PC-3 (cell line): ENCODE measurements at regions not wholly inside any gene's neighbourhood (a gene's known extent, or its start where the extent isn't known, plus 50 kb on each side); places are given as distances from the start of the nearest gene placed in this dataset.

Experiments used
- ATAC-seq: fragments of 200-7000 bp; cut with Tn5 transposase; 2 replicates; pipeline ENCODE4 v1.9.1; 2020; ENCODE audit warnings: mild to moderate bottlenecking, moderate library complexity
- BruUV-seq: library from RNA; stranded (reverse); fragments of 400-500 nt; replicated peaks from 2 replicates; lab custom pipeline; 2021; lab: Mats Ljungman, UMichigan
- CTCF ChIA-PET: fragments of 300-600 bp; sonication (Branson Sonifier 250); formaldehyde crosslinking; loops from one replicate; lab custom pipeline; 2022; ENCODE audit warnings: antibody characterized with exemption; lab: Charles Lee
- POLR2A ChIA-PET: fragments of 300-600 bp; sonication (Branson Sonifier 250); formaldehyde crosslinking; loops from one replicate; lab custom pipeline; 2022; ENCODE audit warnings: antibody characterized with exemption; ENCODE audit not compliant: unreplicated experiment; lab: Charles Lee
- DNase-seq: peaks from one replicate; pipeline ENCODE4 v3.0.0-alpha.2; 2015
- H2AFZ ChIP-seq: fragments of 300-600 bp; sonication (generic); 2 replicates; pipeline ENCODE4 v1.6.0; 2016; ENCODE audit warnings: antibody characterized with exemption, low read length
- H3F3A ChIP-seq: fragments of 300-600 bp; sonication (generic); one replicate; pipeline ENCODE4 v1.6.0; 2017; ENCODE audit warnings: antibody characterized with exemption, low read length, control low read depth, mild to moderate bottlenecking; ENCODE audit not compliant: unreplicated experiment
- H3K27ac ChIP-seq: fragments of 300-600 bp; sonication (generic); 2 replicates; pipeline ENCODE4 v1.5.1; 2016; ENCODE audit warnings: mild to moderate bottlenecking, low read length
- H3K27me3 ChIP-seq: fragments of 300-600 bp; sonication (generic); 2 replicates; pipeline ENCODE4 v1.6.1; 2016; ENCODE audit warnings: low read length, mixed read lengths
- H3K36me3 ChIP-seq: fragments of 300-600 bp; sonication (generic); 2 replicates; pipeline ENCODE4 v1.6.1; 2016; ENCODE audit warnings: low read depth, mixed run types, low read length, mixed read lengths
- H3K4me1 ChIP-seq: fragments of 300-600 bp; sonication (generic); 2 replicates; pipeline ENCODE4 v1.5.1; 2016; ENCODE audit warnings: low read length; ENCODE audit not compliant: insufficient read depth
- H3K4me2 ChIP-seq: fragments of 300-600 bp; sonication (generic); 2 replicates; pipeline ENCODE4 v1.6.0; 2016; ENCODE audit warnings: low read length
- H3K4me3 ChIP-seq: fragments of 300-600 bp; sonication (generic); 2 replicates; pipeline ENCODE4 v1.5.1; 2016; ENCODE audit warnings: mild to moderate bottlenecking, low read length, mixed read lengths
- H3K79me2 ChIP-seq: fragments of 300-600 bp; sonication (generic); 2 replicates; pipeline ENCODE4 v1.6.1; 2017; ENCODE audit warnings: low read length, mixed read lengths
- H3K9ac ChIP-seq: fragments of 300-600 bp; sonication (generic); 2 replicates; pipeline ENCODE4 v1.6.0; 2016; ENCODE audit warnings: mild to moderate bottlenecking, low read length
- H3K9me2 ChIP-seq: fragments of 300-600 bp; sonication (generic); replicated peaks from 2 replicates; pipeline ENCODE4 v1.6.1; 2016; ENCODE audit warnings: mixed run types, low read length, mixed read lengths
- H3K9me3 ChIP-seq: fragments of 300-600 bp; sonication (generic); 2 replicates; pipeline ENCODE4 v1.6.1; 2016; ENCODE audit warnings: low read length, mixed read lengths
- H4K20me1 ChIP-seq: fragments of 300-600 bp; sonication (generic); 2 replicates; pipeline ENCODE4 v1.6.1; 2016; ENCODE audit warnings: low read length, mixed read lengths
- CTCF ChIP-seq: fragments of 300-600 bp; sonication (generic); conservative IDR thresholded peaks from 2 replicates; pipeline ENCODE4 v1.5.1; 2017; ENCODE audit warnings: antibody characterized with exemption, low read depth, mild to moderate bottlenecking, low read length
- EZH2 ChIP-seq: fragments of 300-600 bp; sonication (generic); IDR thresholded peaks from one replicate; pipeline ENCODE4 v1.6.1; 2017; ENCODE audit warnings: antibody characterized with exemption, mild to moderate bottlenecking, low read length; ENCODE audit not compliant: unreplicated experiment
- EZH2phosphoT487 ChIP-seq: fragments of 300-600 bp; sonication (generic); IDR thresholded peaks from 2 replicates; pipeline ENCODE4 v1.6.1; 2018; ENCODE audit warnings: mild to moderate bottlenecking, antibody characterized with exemption, low read length, borderline replicate concordance
- intact Hi-C: fragments of 100-400 bp; cut with micrococcal nuclease; formaldehyde crosslinking; loops from 2 replicates; pipeline ENCODE4 v1.9.0; 2023

GRCh38 chr2:43134571-43134889 lies 91.9 kb downstream of the ZFP36L2 start:
- Histone ChIP-seq H3K4me1 (peaks cover 23% of the 10 kb centered on the region), H3K4me3 (no peak overlapping the region), H3K27ac (no peak overlapping the region), H3K9ac (no peak overlapping the region), H3K27me3 (no peaks in the 10 kb centered on the region), H3K79me2 (no peaks in the 10 kb centered on the region), H3F3A (no peaks in the 10 kb centered on the region), H4K20me1 (no peaks in the 10 kb centered on the region), H2AFZ (no peak overlapping the region), H3K36me3 (no peaks in the 10 kb centered on the region), H3K9me3 (no peaks in the 10 kb centered on the region), H3K9me2 (no peaks in the 10 kb centered on the region), H3K4me2 (no peak overlapping the region)
- TF ChIP-seq EZH2 = no peak
- TF ChIP-seq CTCF = no peak
- ATAC-seq (no peak), DNase-seq (no peak)
- ChIA-PET POLR2A (no interaction called here), CTCF (no interaction called here)
- BruUV-seq = no TSS peak
- intact Hi-C loops = loop anchor here (5.0 to 10.0 kb wide), 2 partner anchors 348 to 410 kb away; no protein-coding TSS in a partner anchor

DNA sequence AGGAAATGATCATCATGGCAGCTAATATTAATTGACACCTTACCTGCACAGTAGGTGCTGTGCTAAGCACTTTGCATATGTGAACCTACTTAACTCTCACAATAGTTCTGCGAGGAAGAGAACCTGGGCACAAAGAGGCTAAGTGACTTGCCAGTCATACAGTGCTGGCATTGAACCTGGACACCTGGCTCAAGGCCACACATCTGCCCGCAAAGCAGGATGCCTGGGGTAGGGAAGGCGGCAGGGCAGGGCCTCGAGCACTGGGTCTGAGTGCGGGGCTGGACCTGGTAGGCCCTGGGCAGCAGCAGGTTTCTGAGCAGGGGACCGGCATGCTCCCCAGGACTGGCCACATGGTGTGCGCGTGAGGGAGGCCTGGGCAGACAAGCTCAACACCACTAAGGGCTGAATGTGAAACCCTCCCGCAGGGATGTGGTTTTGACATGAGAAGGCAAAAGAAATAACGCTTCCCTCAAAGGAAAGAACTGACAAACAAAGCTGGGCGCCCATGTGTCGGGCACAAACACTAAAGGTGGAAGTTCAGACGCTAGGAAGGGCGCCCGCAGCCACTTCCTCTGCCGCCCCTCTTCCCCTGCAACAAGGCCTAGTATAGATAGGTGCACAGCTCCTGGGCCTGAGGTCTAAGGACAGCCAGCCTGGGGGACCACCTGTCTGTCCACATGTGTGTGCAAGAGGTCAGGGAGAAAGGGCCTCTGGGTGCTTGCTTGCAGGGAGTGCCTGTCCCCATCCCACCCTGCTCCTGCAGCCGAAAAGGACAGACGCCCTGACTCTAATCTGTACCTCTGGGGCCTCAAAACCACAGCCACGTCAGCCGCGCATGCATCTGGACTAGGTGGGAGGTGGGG lies 92.5 kb downstream of the ZFP36L2 start:
- H3K9me2 ChIP-seq = no peaks in the 10 kb centered on the region
- peaks cover 23% of the 10 kb centered on the region for H3K4me1 ChIP-seq
- no peak overlapping the region for H3K4me2 ChIP-seq
- no peaks in the 10 kb centered on the region for H3K79me2 ChIP-seq
- intact Hi-C loops = loop anchor here (5.0 to 10.0 kb wide), 2 partner anchors 348 to 411 kb away; no protein-coding TSS in a partner anchor
- no peak for TF ChIP-seq CTCF
- no peak for TF ChIP-seq EZH2phosphoT487
- TF ChIP-seq EZH2 = no peak
- no peak overlapping the region for H3K27ac ChIP-seq
- no peak for DNase-seq
- H4K20me1 ChIP-seq = no peaks in the 10 kb centered on the region
- no peak overlapping the region for H2AFZ ChIP-seq
- no peaks in the 10 kb centered on the region for H3K36me3 ChIP-seq
- H3F3A ChIP-seq = no peaks in the 10 kb centered on the region
- no peak overlapping the region for H3K9ac ChIP-seq
- CTCF ChIA-PET = no interaction called here
- POLR2A ChIA-PET = no interaction called here
- BruUV-seq = no TSS peak
- no peak overlapping the region for H3K4me3 ChIP-seq
- no peaks in the 10 kb centered on the region for H3K9me3 ChIP-seq
- no peaks in the 10 kb centered on the region for H3K27me3 ChIP-seq
- no peak for ATAC-seq

- H3K27me3 ChIP-seq = no peaks in the 10 kb centered on the region
- no peak overlapping the region for H2AFZ ChIP-seq
- no peaks in the 10 kb centered on the region for H3K9me2 ChIP-seq
- POLR2A ChIA-PET = no interaction called here
- ATAC-seq = no peak
- no peaks in the 10 kb centered on the region for H4K20me1 ChIP-seq
- H3K36me3 ChIP-seq = no peaks in the 10 kb centered on the region
- no TSS peak for BruUV-seq
- H3K9me3 ChIP-seq = no peaks in the 10 kb centered on the region
- TF ChIP-seq CTCF = no peak
- no peak for TF ChIP-seq EZH2
- TF ChIP-seq EZH2phosphoT487 = no peak
- DNase-seq = no peak
- intact Hi-C loops = loop anchor here (5.0 to 10.0 kb wide), 2 partner anchors 349 to 411 kb away; no protein-coding TSS in a partner anchor
- H3K9ac ChIP-seq = no peak overlapping the region
- H3K4me1 ChIP-seq = peaks cover 23% of the 10 kb centered on the region
- no peak overlapping the region for H3K4me2 ChIP-seq
- H3K27ac ChIP-seq = no peak overlapping the region
- no peaks in the 10 kb centered on the region for H3F3A ChIP-seq
- no peaks in the 10 kb centered on the region for H3K79me2 ChIP-seq
- H3K4me3 ChIP-seq = no peak overlapping the region
- CTCF ChIA-PET = no interaction called here
Measured at GRCh38 chr2:43133336-43133707, 93.1 kb downstream of the ZFP36L2 start.
